GM19351 (cell line): ENCODE measurements at regions not wholly inside any gene's neighbourhood (a gene's known extent, or its start where the extent isn't known, plus 50 kb on each side); places are given as distances from the start of the nearest gene placed in this dataset.
"Not testable (repeated sequence)": the region's sequence is repeated elsewhere in the genome, so short reads cannot be mapped to it uniquely, and the experiment has no call there.

Experiments
- ATAC-seq: cut with Tn5 transposase; IDR thresholded peaks from one replicate; pipeline ENCODE4 v1.9.1; 2021; ENCODE audit warnings: mild to moderate bottlenecking, moderate library complexity; ENCODE audit not compliant: unreplicated experiment

DNA sequence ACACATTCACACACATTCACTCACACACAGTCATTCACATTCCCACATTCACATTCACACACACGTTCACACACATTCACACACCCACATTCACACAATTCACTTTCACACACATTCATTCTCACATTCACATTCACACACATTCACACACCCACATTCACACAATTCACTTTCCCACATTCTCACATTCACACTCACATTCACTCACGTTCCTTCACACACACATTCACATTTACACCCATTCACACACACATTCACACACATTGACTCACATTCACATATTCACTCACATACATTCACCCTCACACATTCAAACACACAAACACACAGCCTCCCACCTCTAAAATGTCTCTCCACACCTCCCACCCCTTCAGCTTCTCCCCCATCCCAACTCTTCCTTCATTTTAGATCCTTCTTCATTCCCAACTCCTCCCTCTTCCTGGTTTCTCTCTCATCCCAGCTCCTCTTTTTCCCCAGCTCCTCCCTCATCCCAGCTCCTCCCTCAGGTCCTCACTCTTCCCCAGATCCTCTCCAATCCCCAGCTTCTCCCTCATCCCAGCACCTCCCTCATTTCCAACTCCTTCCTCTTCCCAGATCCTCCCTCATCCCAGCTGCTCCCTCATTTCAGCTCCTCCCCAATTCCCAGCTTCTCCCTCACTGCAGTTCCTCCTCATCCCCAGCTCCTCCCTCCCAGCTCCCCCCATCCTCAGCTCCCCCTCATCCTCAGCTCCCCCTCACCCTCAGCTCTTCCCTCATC lies 111.0 kb downstream of the FAM53A start:
- no peak for ATAC-seq

DNA sequence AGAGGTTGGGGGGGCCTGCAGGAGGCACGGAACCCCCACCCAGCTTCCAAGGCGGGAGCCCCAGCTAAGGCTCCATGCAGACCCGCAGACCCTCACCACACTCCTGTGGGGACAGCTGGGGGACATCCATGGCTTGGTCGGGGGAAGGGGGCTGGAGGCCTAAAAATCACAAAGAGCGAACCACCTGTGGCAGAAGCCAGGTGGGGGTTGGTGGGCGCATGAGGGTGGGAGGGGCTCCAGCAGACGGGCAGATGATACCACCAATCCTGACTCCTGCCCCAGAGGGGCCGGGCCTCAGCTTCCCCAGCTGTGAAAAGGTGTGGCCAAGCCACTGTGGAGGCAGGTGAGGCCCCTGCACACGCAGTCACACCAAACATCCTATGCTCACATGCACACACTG lies 111.6 kb downstream of the FAM53A start:
- ATAC-seq: no peak

DNA sequence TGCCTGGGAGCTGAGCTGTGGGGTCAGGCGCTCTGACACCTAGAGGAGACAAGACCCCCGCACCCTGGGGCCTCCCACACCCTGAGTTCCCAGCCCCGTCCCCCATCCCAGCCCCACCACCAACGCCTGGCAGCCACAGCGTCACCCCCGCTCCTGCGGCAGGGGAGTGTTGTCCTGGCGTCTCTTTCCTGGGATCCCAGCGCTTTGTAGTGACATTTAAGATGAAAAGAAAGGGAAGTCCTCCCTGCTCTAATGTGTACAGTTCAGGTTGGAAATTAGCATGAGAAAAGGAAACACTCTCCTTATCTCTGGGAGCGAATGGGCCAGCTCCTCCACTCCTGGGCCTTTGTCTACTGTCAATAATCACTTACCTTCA lies 112.1 kb downstream of the FAM53A start:
- no peak for ATAC-seq

GRCh38 chr4:1571165-1572009 lies 112.7 kb downstream of the FAM53A start:
- no peak for ATAC-seq

- no peak for ATAC-seq
Measured at GRCh38 chr4:1570291-1571164, 113.6 kb downstream of the FAM53A start.

- ATAC-seq: no peak
Measured at GRCh38 chr4:1569461-1570151, 114.5 kb downstream of the FAM53A start.

DNA sequence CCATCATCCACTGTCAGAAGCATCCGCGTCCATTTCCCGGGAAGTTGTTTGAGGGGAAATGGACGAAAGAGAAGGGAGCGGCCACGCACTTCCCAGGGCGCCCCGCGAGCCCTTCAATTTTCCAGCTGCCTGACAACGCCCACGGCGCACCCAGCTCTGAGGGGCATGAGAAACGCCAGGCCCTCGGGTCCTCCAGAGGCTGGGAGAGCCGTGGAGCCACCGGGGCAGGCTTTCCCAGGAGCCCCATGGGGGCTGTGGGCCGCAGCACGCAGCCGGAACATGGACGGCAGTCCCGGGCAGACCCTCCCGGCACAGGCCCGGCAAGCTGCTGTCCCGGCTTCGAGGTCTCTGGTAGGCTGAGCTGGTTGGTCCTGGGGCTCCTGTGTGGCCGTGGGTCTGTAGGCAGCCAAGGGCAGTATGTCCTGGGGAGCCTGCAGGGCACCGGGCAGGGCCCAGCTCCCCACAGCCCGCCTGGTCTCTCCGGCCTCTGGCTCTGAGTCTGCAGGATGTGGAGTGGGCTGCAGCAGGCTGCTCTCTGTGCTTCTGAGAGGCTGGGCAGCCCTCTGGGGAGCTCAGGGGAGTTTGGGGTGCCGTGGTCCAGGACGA lies 115.2 kb downstream of the FAM53A start:
- no peak for ATAC-seq

- ATAC-seq: no peak
Measured at GRCh38 chr4:1567808-1568581, 116.1 kb downstream of the FAM53A start.

- ATAC-seq: no peak
Measured at GRCh38 chr4:1567519-1567807, 116.7 kb downstream of the FAM53A start.

GRCh38 chr4:1566838-1567518 lies 117.1 kb downstream of the FAM53A start:
- ATAC-seq: no peak

- not testable (repeated sequence) for ATAC-seq
Measured at GRCh38 chr4:1566301-1566837, 117.7 kb downstream of the FAM53A start.

- no peak for ATAC-seq
Measured at GRCh38 chr4:1565598-1566295, 118.4 kb downstream of the FAM53A start.

GRCh38 chr4:1564535-1565375 lies 119.4 kb downstream of the FAM53A start:
- ATAC-seq: no peak

GRCh38 chr4:1563768-1564485 lies 120.2 kb downstream of the FAM53A start:
- no peak for ATAC-seq

- ATAC-seq: no peak
Measured at GRCh38 chr4:1563241-1563640, 120.9 kb downstream of the FAM53A start.

DNA sequence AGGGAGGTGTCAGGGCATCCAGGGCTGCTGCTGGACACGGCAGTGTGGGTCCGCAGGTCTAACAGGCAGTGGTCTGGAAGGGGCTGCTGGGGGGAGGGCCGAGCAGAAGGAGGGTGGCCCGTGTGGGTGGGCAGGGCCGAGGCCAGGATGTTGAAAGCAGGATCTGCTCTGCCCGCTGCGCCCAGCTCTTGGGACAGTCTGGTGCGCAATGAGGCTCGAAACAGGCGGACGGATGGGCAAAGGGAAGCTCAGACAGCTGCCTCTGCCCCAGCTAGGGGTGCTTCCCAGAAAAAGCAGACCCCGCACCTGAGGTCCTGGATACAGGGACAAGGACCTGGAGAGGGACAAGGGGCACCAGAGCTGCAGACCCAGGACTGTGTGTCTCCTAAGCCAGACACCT lies 121.3 kb downstream of the FAM53A start:
- no peak for ATAC-seq

DNA sequence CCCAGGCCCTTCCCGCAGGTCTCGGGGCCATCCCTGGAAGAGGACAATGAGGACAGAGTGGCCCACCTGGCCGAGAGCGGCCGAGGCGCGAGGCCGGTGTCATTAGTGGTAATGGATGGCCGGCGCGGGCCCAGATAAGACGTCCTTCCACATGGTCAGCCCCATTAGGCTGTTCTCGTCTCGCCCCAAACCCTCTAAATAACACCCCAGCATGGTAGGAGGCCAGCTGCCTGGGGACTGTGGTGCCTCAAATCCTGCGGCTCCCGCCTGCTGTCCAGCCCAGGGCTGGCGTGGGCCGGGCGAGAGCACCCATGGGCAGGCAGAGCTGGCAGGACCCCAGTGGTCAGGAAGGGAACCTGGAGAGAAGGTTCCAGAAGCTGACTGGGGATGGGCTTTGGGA lies 121.7 kb downstream of the FAM53A start:
- no peak for ATAC-seq
